ENCODE measurements at regions not wholly inside any gene's neighbourhood (a gene's known extent, or its start where the extent isn't known, plus 50 kb on each side); places are given as distances from the start of the nearest gene placed in this dataset.

DNA sequence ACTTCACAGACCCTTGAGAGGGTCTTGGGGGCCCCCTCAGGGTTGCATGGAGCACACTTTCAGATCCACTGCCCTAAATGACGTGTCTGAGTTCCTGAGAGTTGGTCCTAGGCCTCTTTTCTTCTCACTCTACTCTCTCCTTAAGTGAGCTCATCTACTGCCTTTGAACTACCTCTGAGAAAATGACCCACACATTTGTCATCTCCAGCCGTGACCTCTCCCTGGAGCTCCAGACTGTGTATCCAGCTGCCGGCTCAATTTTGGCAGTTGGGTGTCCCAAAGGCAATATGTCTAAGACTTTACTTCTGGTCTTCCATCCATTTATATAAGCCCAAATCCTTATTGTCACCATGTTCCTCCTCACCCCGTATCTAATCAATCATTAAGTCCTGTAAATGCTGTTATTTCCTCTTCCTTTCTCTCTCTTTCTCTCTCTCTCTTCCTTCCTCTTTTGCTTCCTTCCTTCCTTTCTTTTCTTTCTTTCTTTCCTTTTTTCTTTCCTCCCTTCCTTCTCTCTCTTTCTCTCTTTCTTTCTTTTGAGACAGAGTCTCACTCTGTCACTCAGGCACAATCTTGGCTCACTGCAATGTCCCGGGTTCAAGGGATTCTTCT lies 51.2 kb upstream of the HSPA9 start:
- Histone ChIP-seq H3K9me3 (ENCODE audit: control insufficient read depth in 1 of 2, low read length in 2 of 2) (no peaks in the 10 kb centered on the region), H3K36me3 (ENCODE audit: insufficient read depth, low read length) (no peaks in the 10 kb centered on the region), H3K27ac (ENCODE audit: low read depth, low read length) (no peak overlapping the region), H3K4me3 (ENCODE audit: low read length in 2 of 2) (no peak overlapping the region), H3K4me1 (ENCODE audit: insufficient read depth, low read length) (no peaks in the 10 kb centered on the region), H3K27me3 (ENCODE audit: insufficient read depth, low read length) (peaks cover 4% of the 10 kb centered on the region)
- Mint-ChIP-seq H3K4me1 (no peaks in the 10 kb centered on the region), H3K4me3 (no peak overlapping the region), H3K36me3 (no peaks in the 10 kb centered on the region), H3K27me3 (peaks cover 19 to 26% of the 10 kb centered on the region in 2 donors), H3K27ac (no peak overlapping the region), H3K9me3 (no peaks in the 10 kb centered on the region)
- ChIA-PET CTCF (ENCODE audit: partially characterized antibody) (no interaction called here), POLR2A (ENCODE audit: partially characterized antibody) (no interaction called here)
- DNase-seq = no peak
- intact Hi-C loops (cut with micrococcal nuclease) = no loop called here

DNA sequence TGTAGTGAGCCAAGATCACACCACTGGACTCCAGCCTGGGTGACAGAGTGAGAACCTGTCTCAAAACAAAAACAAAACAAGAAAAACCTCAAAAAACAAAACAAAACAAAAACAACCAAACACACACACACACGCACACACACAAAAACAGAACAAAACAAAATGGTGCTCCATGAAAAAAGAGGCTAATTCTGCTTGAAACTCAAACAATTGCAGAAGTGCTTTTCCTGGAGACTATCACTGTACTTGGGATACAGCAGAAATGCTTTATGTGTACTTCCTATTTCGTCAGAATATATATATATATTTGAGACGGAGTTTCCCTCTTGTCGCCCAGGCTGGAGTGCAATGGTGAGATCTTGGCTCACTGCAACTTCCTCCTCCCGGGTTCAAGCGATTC lies 49.9 kb upstream of the HSPA9 start:
- no peaks in the 10 kb centered on the region for H3K36me3 ChIP-seq (ENCODE audit: insufficient read depth, low read length)
- H3K9me3 Mint-ChIP-seq = no peaks in the 10 kb centered on the region
- H3K4me1 Mint-ChIP-seq = no peaks in the 10 kb centered on the region
- POLR2A ChIA-PET (ENCODE audit: partially characterized antibody) = interaction anchor here (0.5 kb wide), 1 partner anchor 39 kb away, joined by 3 read pairs; no protein-coding TSS in a partner anchor
- no peak overlapping the region for H3K27ac ChIP-seq (ENCODE audit: low read depth, low read length)
- no peak overlapping the region for H3K27ac Mint-ChIP-seq
- no peak overlapping the region for H3K4me3 ChIP-seq (ENCODE audit: low read length in 2 of 2)
- no peaks in the 10 kb centered on the region for H3K4me1 ChIP-seq (ENCODE audit: insufficient read depth, low read length)
- DNase-seq = no peak
- no peaks in the 10 kb centered on the region for H3K36me3 Mint-ChIP-seq
- no peaks in the 10 kb centered on the region for H3K9me3 ChIP-seq (ENCODE audit: control insufficient read depth in 1 of 2, low read length in 2 of 2)
- H3K27me3 ChIP-seq (ENCODE audit: insufficient read depth, low read length) = peaks cover 4% of the 10 kb centered on the region
- CTCF ChIA-PET (ENCODE audit: partially characterized antibody) = no interaction called here
- H3K4me3 Mint-ChIP-seq = no peak overlapping the region
- peaks cover 19 to 34% of the 10 kb centered on the region in 2 donors for H3K27me3 Mint-ChIP-seq
- intact Hi-C loops (cut with micrococcal nuclease) = no loop called here

All from CD4-positive, alpha-beta memory T cell (primary cell).